KMS-11 (cell line): ENCODE measurements at regions not wholly inside any gene's neighbourhood (a gene's known extent, or its start where the extent isn't known, plus 50 kb on each side); places are given as distances from the start of the nearest gene placed in this dataset.
A peak's percentile ranks its signal among the peaks of the same experiment; 100 is the strongest.

Source experiments
- H2AFZ ChIP-seq: fragments of 200-600 bp; sonication (generic); 2 replicates; pipeline ENCODE4 v1.6.1; 2016; ENCODE audit warnings: antibody characterized with exemption, mixed run types, low read depth
- H3K27ac ChIP-seq: fragments of 200-600 bp; sonication (generic); 2 replicates; pipeline ENCODE4 v1.6.1; 2016; ENCODE audit warnings: mild to moderate bottlenecking, mixed run types
- H3K27me3 ChIP-seq: fragments of 200-600 bp; sonication (generic); 2 replicates; pipeline ENCODE4 v1.6.1; 2017; ENCODE audit warnings: mild to moderate bottlenecking, low read depth, mixed run types, moderate library complexity; ENCODE audit not compliant: insufficient read depth
- H3K36me3 ChIP-seq: fragments of 200-600 bp; sonication (generic); 2 replicates; pipeline ENCODE4 v1.6.1; 2017; ENCODE audit warnings: mild to moderate bottlenecking, mixed run types; ENCODE audit not compliant: insufficient read depth
- H3K4me1 ChIP-seq: fragments of 200-600 bp; sonication (generic); 2 replicates; pipeline ENCODE4 v1.6.1; 2016; ENCODE audit warnings: mild to moderate bottlenecking, low read depth, mixed run types; ENCODE audit not compliant: poor library complexity, severe bottlenecking
- H3K4me2 ChIP-seq: fragments of 200-600 bp; sonication (generic); 2 replicates; pipeline ENCODE4 v1.7.0; 2016; ENCODE audit warnings: mild to moderate bottlenecking, mixed run types
- H3K4me3 ChIP-seq: fragments of 200-600 bp; sonication (generic); IDR thresholded peaks from 2 replicates; pipeline ENCODE4 v1.6.1; 2017; ENCODE audit warnings: low read depth, low read length, mixed read lengths; ENCODE audit not compliant: insufficient read depth
- H3K79me2 ChIP-seq: fragments of 200-600 bp; sonication (generic); 2 replicates; pipeline ENCODE4 v1.6.1; 2016; ENCODE audit warnings: low read depth, mixed run types; ENCODE audit not compliant: insufficient read depth
- H3K9ac ChIP-seq: fragments of 200-600 bp; sonication (generic); 2 replicates; pipeline ENCODE4 v1.6.1; 2016; ENCODE audit warnings: mild to moderate bottlenecking, mixed run types
- H4K20me1 ChIP-seq: fragments of 200-600 bp; sonication (generic); 2 replicates; pipeline ENCODE4 v1.6.1; 2016; ENCODE audit warnings: mild to moderate bottlenecking, mixed run types; ENCODE audit not compliant: insufficient read depth
- TF ChIP-seq, protein P1 (sequence below): fragments of 200-600 bp; sonication (generic); conservative IDR thresholded peaks from 2 replicates; pipeline ENCODE4 v1.6.1; 2017; ENCODE audit warnings: low read depth, mild to moderate bottlenecking, antibody characterized with exemption, low read length, moderate library complexity, mixed read lengths

DNA sequence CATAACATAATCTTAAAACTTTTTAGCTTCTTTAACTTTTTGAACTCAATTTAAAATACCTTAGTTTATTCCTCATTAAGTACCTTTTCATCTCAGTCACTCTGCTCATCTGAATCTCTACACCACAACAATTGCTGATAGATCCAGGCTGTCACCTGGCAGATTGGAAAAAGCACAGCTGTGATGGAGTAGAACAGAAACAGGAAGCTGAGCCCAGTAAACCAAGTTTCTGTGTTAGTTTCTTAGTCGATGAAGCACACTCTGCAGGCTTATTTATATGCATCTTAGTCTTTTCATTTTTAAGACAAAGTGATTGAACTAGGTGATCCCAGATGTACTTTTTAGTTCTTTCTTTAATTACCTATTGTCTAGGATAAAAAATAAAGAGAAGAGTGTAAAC, 1398.0 kb upstream of the ALCAM start:
- no peak overlapping the region for H3K4me3 ChIP-seq
- peaks cover 12% of the 10 kb centered on the region for H3K4me1 ChIP-seq
- H3K27ac ChIP-seq = no peak overlapping the region
- TF ChIP-seq, protein P1, sequence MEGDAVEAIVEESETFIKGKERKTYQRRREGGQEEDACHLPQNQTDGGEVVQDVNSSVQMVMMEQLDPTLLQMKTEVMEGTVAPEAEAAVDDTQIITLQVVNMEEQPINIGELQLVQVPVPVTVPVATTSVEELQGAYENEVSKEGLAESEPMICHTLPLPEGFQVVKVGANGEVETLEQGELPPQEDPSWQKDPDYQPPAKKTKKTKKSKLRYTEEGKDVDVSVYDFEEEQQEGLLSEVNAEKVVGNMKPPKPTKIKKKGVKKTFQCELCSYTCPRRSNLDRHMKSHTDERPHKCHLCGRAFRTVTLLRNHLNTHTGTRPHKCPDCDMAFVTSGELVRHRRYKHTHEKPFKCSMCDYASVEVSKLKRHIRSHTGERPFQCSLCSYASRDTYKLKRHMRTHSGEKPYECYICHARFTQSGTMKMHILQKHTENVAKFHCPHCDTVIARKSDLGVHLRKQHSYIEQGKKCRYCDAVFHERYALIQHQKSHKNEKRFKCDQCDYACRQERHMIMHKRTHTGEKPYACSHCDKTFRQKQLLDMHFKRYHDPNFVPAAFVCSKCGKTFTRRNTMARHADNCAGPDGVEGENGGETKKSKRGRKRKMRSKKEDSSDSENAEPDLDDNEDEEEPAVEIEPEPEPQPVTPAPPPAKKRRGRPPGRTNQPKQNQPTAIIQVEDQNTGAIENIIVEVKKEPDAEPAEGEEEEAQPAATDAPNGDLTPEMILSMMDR = no peak
- peak overlapping the region; percentile 34; the same call in 1 of the 2 replicates for H2AFZ ChIP-seq
- H3K4me2 ChIP-seq = peak overlapping the region; percentile 51; the same call in 1 of the 2 replicates
- no peaks in the 10 kb centered on the region for H4K20me1 ChIP-seq
- H3K27me3 ChIP-seq = no peaks in the 10 kb centered on the region
- no peaks in the 10 kb centered on the region for H3K79me2 ChIP-seq
- H3K9ac ChIP-seq = no peak overlapping the region
- no peaks in the 10 kb centered on the region for H3K36me3 ChIP-seq

DNA sequence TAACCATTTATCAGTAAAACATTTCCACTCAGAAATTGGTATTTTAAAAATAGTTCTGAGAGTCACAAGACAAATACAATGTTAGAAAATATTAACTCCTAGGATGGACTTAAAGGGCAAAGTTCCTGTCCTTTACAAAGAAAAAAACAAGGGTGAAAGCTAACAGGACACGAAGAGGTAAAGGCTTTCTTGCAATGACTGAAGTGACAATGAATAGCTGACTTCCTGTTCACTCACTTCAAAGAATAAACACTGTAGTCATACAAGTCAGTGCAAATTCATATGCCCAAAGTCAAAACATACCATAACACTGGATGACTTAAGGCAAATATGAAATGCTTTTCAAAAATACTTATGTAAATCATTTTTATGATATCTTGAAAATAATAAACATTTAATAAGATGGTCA, 1389.8 kb upstream of the ALCAM start:
- no peak overlapping the region for H2AFZ ChIP-seq
- no peaks in the 10 kb centered on the region for H3K79me2 ChIP-seq
- TF ChIP-seq, protein P1 = no peak
- H3K27ac ChIP-seq = no peak overlapping the region
- no peaks in the 10 kb centered on the region for H3K4me1 ChIP-seq
- no peaks in the 10 kb centered on the region for H3K27me3 ChIP-seq
- no peak overlapping the region for H3K4me2 ChIP-seq
- no peak overlapping the region for H3K4me3 ChIP-seq
- no peaks in the 10 kb centered on the region for H4K20me1 ChIP-seq
- no peaks in the 10 kb centered on the region for H3K36me3 ChIP-seq
- no peak overlapping the region for H3K9ac ChIP-seq

GRCh38 chr3:103977417-103977816, 1389.3 kb upstream of the ALCAM start:
- Histone ChIP-seq H4K20me1 (no peaks in the 10 kb centered on the region), H3K36me3 (no peaks in the 10 kb centered on the region), H3K27me3 (no peaks in the 10 kb centered on the region), H3K4me2 (no peak overlapping the region), H3K27ac (no peak overlapping the region), H3K4me1 (no peaks in the 10 kb centered on the region), H3K9ac (no peak overlapping the region), H3K4me3 (no peak overlapping the region), H3K79me2 (no peaks in the 10 kb centered on the region), H2AFZ (no peak overlapping the region)
- TF ChIP-seq, protein P1 = no peak

- no peak overlapping the region for H3K27ac ChIP-seq
- H2AFZ ChIP-seq = no peak overlapping the region
- TF ChIP-seq, protein P1 = 0 out of 2 replicates have a peak, but pooled peaks have one; percentile 35
- no peaks in the 10 kb centered on the region for H4K20me1 ChIP-seq
- H3K79me2 ChIP-seq = no peaks in the 10 kb centered on the region
- H3K4me3 ChIP-seq = no peak overlapping the region
- H3K36me3 ChIP-seq = no peaks in the 10 kb centered on the region
- H3K9ac ChIP-seq = no peak overlapping the region
- H3K4me1 ChIP-seq = no peaks in the 10 kb centered on the region
- no peaks in the 10 kb centered on the region for H3K27me3 ChIP-seq
- no peak overlapping the region for H3K4me2 ChIP-seq
Measured at GRCh38 chr3:103991461-103992115, 1375.1 kb upstream of the ALCAM start.
